Esophagus muscularis mucosa (tissue), 4 donors: ENCODE measurements at regions not wholly inside any gene's neighbourhood (a gene's known extent, or its start where the extent isn't known, plus 50 kb on each side); places are given as distances from the start of the nearest gene placed in this dataset.

ENCODE experiments used
- DNase-seq: peaks from one replicate; pipeline ENCODE4 v3.0.0-alpha.2; 2017; ENCODE audit errors: extremely low spot score
- H3K27ac ChIP-seq, 4 donors: fragments of 200-600 bp; sonication (generic); replicated peaks in 1 of 4; 1 replicate in 3 of 4; 2 replicates in 1 of 4; pipeline ENCODE4 v1.5.1; 2016 to 2019; ENCODE audit warnings: mild to moderate bottlenecking in 1 of 4
- H3K27me3 ChIP-seq, 4 donors: fragments of 200-600 bp; sonication (generic); one replicate each; pipeline versions ENCODE4 v1.5.1 to v1.6.0; 2016 to 2019
- H3K36me3 ChIP-seq, 4 donors: fragments of 200-600 bp; sonication (generic); one replicate each; pipeline ENCODE4 v1.5.1; 2016 to 2019
- H3K4me1 ChIP-seq, 4 donors: fragments of 200-600 bp; sonication (generic); one replicate each; pipeline ENCODE4 v1.5.1; 2016 to 2019
- H3K4me3 ChIP-seq, 4 donors: fragments of 200-600 bp; sonication (generic); 1 replicate in 2 of 4; 2 replicates in 2 of 4; pipeline ENCODE4 v1.5.1; 2016 to 2019; ENCODE audit warnings: mild to moderate bottlenecking in 4 of 4, moderate library complexity in 1 of 4
- H3K9me3 ChIP-seq, 4 donors: fragments of 200-600 bp; sonication (generic); 1 replicate in 3 of 4; 2 replicates in 1 of 4; pipeline ENCODE4 v1.5.1; 2016 to 2019
- EP300 ChIP-seq: sonication (generic); formaldehyde crosslinking; IDR thresholded peaks from one replicate; pipeline ENCODE4 v1.6.1; 2017; ENCODE audit warnings: antibody characterized with exemption
- POLR2A ChIP-seq: fragments of 450-650 bp; IDR thresholded peaks from one replicate; pipeline ENCODE4 v1.6.1; 2017; ENCODE audit warnings: antibody characterized with exemption, moderate library complexity, mild to moderate bottlenecking, low read depth
- POLR2AphosphoS5 ChIP-seq, 2 donors: sonication (generic); formaldehyde crosslinking; IDR thresholded peaks; one replicate each; pipeline ENCODE4 v1.6.1; 2017; ENCODE audit warnings: antibody characterized with exemption in 2 of 2
- WGBS: methylation state at CpG from one replicate; pipeline ENCODE4 v1.1.5; 2018; 5-methylcytosine and 5-hydroxymethylcytosine counted together
- intact Hi-C: fragments of 100-400 bp; cut with DNase I; formaldehyde crosslinking; loops from one replicate; pipeline ENCODE4 v1.15.1; 2023
- TF ChIP-seq, protein P1 (sequence below), 3 experiments: fragments of 200-600 bp in 2 of 3; fragments of 450-650 bp in 1 of 3; sonication (generic) in 2 of 3; IDR thresholded peaks; one replicate each; pipeline ENCODE4 v1.5.1; 2017 to 2019; ENCODE audit warnings: antibody characterized with exemption in 3 of 3, mild to moderate bottlenecking in 2 of 3, moderate library complexity in 1 of 3

DNA sequence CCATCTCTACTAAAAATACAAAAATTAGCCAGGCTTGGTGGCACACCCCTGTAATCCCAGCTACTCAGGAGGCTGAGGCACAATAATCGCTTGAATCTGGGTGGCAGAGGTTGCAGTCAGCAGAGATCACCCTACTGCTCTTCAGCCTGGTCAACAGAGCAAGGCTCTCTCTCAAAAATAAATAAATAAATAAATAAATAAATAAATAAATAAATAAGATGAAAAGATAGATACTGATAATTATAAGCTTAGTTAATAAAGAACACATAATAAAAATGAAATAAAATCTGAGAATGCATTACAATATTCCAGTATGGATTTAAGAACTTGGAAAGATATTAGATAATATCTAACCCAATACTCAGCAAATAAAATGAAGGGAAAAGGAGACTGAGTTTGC lies 235.9 kb upstream of the DAB1 start:
- H3K9me3 ChIP-seq, result no peaks in the 10 kb centered on the region
- H3K36me3 ChIP-seq, result no peaks in the 10 kb centered on the region
- DNase-seq, result no peak
- TF ChIP-seq EP300 (no peak), POLR2AphosphoS5 (IDR thresholded peaks at IDR 0.05) (no peak), POLR2A (no peak)
- H3K27me3 ChIP-seq, result no peaks in the 10 kb centered on the region
- no peak overlapping the region for H3K4me3 ChIP-seq
- H3K27ac ChIP-seq, result no peak overlapping the region
- WGBS, result 100% methylated on average over 1 of the region's 1 CpG
- H3K4me1 ChIP-seq, result no peaks in the 10 kb centered on the region
- intact Hi-C loops, result no loop called here

DNA sequence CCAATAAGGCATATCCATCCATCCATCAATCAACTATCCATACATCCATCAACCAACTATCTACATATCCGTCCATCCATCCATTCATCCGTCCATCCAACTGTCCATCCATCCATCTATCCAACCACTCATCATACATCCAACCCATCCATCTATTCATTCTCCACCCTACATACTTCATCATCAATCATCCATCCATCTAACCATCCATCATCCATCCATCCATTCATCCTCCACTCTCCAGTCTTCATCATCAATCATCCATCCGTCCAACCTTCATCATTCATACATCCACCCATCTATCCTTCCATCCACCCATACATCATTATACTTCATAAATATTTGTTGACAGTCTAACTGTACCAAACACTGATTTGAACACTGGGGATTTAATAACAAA lies 231.3 kb upstream of the DAB1 start:
- intact Hi-C loops, result no loop called here
- H3K4me3 ChIP-seq, result no peak overlapping the region
- TF ChIP-seq POLR2AphosphoS5 (IDR thresholded peaks at IDR 0.05), result no peak
- TF ChIP-seq POLR2A, result no peak
- no peak for TF ChIP-seq EP300
- TF ChIP-seq, protein P1, sequence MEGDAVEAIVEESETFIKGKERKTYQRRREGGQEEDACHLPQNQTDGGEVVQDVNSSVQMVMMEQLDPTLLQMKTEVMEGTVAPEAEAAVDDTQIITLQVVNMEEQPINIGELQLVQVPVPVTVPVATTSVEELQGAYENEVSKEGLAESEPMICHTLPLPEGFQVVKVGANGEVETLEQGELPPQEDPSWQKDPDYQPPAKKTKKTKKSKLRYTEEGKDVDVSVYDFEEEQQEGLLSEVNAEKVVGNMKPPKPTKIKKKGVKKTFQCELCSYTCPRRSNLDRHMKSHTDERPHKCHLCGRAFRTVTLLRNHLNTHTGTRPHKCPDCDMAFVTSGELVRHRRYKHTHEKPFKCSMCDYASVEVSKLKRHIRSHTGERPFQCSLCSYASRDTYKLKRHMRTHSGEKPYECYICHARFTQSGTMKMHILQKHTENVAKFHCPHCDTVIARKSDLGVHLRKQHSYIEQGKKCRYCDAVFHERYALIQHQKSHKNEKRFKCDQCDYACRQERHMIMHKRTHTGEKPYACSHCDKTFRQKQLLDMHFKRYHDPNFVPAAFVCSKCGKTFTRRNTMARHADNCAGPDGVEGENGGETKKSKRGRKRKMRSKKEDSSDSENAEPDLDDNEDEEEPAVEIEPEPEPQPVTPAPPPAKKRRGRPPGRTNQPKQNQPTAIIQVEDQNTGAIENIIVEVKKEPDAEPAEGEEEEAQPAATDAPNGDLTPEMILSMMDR (IDR thresholded peaks at IDR 0.05), result no peak
- WGBS, result 92% methylated on average over 3 of the region's 3 CpGs
- no peak overlapping the region for H3K27ac ChIP-seq
- DNase-seq, result no peak
- no peaks in the 10 kb centered on the region for H3K27me3 ChIP-seq
- H3K9me3 ChIP-seq, result peaks cover 0 to 6% (median 2%) of the 10 kb centered on the region in 4 donors
- H3K4me1 ChIP-seq, result no peaks in the 10 kb centered on the region
- H3K36me3 ChIP-seq, result no peaks in the 10 kb centered on the region

DNA sequence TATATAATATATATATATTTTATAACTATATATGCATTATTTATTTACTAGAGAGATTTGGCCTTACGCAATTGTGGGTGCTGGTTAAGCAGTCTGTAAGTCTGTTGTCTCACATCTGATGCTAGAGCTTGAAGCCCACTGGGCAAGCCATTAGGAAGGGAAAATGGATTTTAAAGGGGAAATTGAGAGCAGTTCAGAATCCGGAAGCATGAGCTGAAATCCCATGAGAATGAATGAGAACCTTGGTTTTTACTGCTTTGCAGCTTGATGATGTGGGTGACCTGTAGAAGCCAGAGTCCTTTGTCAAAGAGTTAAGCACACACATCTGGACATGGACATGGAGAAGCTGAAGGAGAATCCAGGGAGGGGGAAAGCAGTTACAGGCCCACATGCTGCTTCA lies 220.8 kb upstream of the DAB1 start:
- no peaks in the 10 kb centered on the region for H3K36me3 ChIP-seq
- H3K27ac ChIP-seq, result no peak overlapping the region
- WGBS, result 96% methylated on average over 2 of the region's 2 CpGs
- H3K4me1 ChIP-seq, result no peaks in the 10 kb centered on the region
- no peak for TF ChIP-seq POLR2A
- no peak for TF ChIP-seq EP300
- no peak for TF ChIP-seq POLR2AphosphoS5 (IDR thresholded peaks at IDR 0.05)
- TF ChIP-seq, protein P1 (IDR thresholded peaks at IDR 0.05), result no peak
- H3K4me3 ChIP-seq, result no peak overlapping the region
- intact Hi-C loops, result no loop called here
- DNase-seq, result no peak
- H3K9me3 ChIP-seq, result no peaks in the 10 kb centered on the region
- no peaks in the 10 kb centered on the region for H3K27me3 ChIP-seq

DNA sequence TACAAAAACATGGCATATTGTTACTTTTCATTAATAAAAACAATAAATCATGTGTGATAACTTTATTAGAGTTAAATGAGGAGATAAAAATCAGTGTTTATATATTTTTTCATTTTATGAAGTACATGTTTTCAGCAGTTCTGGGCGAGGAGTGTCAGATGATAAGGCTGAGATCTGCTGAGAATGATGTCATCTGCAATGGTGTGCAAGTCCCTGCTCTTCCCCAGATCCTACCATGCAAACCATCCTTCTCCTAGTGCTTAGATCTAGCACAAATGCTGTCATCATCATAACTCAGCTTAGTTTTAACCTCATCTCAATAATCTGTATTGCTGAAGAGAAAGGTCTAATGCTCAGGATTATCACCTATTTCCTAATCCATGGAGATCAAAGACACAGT lies 214.4 kb upstream of the DAB1 start:
- Histone ChIP-seq H3K4me3 (no peak overlapping the region), H3K4me1 (no peaks in the 10 kb centered on the region), H3K27me3 (peaks cover 0 to 6% (median 0%) of the 10 kb centered on the region in 4 donors), H3K27ac (no peak overlapping the region), H3K36me3 (no peaks in the 10 kb centered on the region), H3K9me3 (no peaks in the 10 kb centered on the region)
- no peak for DNase-seq
- intact Hi-C loops, result no loop called here
- WGBS, result 49% methylated on average over 1 of the region's 1 CpG
- TF ChIP-seq, protein P1 (IDR thresholded peaks at IDR 0.05), result no peak
- TF ChIP-seq EP300 (no peak), POLR2AphosphoS5 (IDR thresholded peaks at IDR 0.05) (no peak), POLR2A (no peak)

DNA sequence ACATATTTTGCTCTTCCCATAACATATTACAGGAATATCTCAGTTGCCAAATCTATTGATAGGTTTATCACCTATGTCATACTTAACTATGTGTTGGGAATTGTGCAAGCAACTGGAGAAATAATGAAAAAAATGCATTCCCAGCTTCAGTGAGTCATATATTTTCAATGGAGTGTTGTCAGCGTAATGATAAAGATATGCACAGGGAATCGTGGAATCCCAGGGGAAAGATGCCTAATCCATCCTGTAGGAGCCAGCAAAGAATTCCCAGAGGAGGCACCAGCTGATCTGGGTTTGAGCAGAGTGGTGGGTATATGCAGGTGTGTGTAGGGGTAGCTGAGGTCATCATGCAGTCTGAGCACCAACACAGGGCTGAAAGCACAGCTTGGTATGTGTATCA lies 213.3 kb upstream of the DAB1 start:
- WGBS, result 83% methylated on average over 2 of the region's 2 CpGs

More for the DNA sequence above, 213.3 kb upstream of the DAB1 start:
- DNase-seq, result no peak
- intact Hi-C loops, result no loop called here
- H3K4me3 ChIP-seq, result no peak overlapping the region
- no peak overlapping the region for H3K27ac ChIP-seq
- TF ChIP-seq POLR2A, result no peak
- no peak for TF ChIP-seq POLR2AphosphoS5 (IDR thresholded peaks at IDR 0.05)
- TF ChIP-seq EP300, result no peak
- TF ChIP-seq, protein P1 (IDR thresholded peaks at IDR 0.05), result no peak
- no peaks in the 10 kb centered on the region for H3K9me3 ChIP-seq
- no peaks in the 10 kb centered on the region for H3K4me1 ChIP-seq
- H3K36me3 ChIP-seq, result no peaks in the 10 kb centered on the region
- H3K27me3 ChIP-seq, result peaks cover 0 to 6% (median 0%) of the 10 kb centered on the region in 4 donors
